ENCODE measurements at regions not wholly inside any gene's neighbourhood (a gene's known extent, or its start where the extent isn't known, plus 50 kb on each side); places are given as distances from the start of the nearest gene placed in this dataset.

DNA sequence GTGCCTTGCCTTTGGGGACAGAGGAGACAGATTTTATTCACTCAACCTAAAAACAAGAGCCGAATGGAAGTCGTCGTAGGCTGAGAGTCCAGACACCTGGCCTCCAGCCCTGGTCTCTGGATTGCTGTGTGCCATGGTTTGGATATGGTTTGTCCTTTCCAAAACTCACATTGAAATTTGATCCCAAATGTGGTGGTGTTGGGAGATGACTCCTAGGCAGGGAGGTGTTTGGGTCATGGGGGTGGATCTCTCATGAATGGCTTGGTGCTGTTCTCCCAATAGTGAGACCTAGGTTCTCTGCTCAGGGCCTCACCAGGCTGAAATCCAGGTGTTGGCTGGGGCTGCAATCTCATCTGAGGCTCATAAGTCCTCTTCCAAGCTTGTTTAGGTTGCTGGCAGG, 75.5 kb downstream of the FOXD2 start:
- no peak for DNase-seq
- peaks cover 0 to 7% (median 5%) of the 10 kb centered on the region in 4 donors for H3K4me1 ChIP-seq
- intact Hi-C loops (cut with DNase I): no loop called here

DNA sequence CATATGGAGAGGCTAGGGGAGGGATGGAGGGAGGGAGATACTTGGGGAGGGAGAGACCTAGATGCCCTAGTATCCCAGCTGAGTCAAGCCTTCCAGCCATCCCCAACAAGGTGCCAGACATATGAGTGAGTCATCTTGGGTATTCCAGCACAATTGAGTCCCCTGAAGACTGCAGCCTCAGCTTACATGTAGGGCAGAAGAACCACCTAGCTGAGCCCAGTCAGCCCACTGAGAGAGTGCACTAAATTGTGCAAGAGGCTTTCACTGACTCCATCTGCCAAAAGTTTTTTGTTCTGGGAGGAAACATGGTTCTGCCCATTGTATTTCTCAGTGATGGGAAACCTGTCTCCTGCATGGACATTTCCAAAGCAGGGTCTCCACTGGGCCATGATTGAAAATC, 76.4 kb downstream of the FOXD2 start:
- Histone ChIP-seq H3K4me3 (no peak overlapping the region), H3K36me3 (no peaks in the 10 kb centered on the region), H3K27me3 (peaks cover 0 to 36% (median 0%) of the 10 kb centered on the region in 3 donors), H3K9me3 (peaks cover 0 to 8% (median 1%) of the 10 kb centered on the region in 4 donors), H3K4me1 (no peaks in the 10 kb centered on the region), H3K27ac (no peak overlapping the region)
- intact Hi-C loops (cut with DNase I): no loop called here
- TF ChIP-seq POLR2A (IDR thresholded peaks at IDR 0.05) (no peak), POLR2AphosphoS5 (IDR thresholded peaks at IDR 0.05) (no peak), EP300 (IDR thresholded peaks at IDR 0.05) (no peak)
- TF ChIP-seq, protein P1, sequence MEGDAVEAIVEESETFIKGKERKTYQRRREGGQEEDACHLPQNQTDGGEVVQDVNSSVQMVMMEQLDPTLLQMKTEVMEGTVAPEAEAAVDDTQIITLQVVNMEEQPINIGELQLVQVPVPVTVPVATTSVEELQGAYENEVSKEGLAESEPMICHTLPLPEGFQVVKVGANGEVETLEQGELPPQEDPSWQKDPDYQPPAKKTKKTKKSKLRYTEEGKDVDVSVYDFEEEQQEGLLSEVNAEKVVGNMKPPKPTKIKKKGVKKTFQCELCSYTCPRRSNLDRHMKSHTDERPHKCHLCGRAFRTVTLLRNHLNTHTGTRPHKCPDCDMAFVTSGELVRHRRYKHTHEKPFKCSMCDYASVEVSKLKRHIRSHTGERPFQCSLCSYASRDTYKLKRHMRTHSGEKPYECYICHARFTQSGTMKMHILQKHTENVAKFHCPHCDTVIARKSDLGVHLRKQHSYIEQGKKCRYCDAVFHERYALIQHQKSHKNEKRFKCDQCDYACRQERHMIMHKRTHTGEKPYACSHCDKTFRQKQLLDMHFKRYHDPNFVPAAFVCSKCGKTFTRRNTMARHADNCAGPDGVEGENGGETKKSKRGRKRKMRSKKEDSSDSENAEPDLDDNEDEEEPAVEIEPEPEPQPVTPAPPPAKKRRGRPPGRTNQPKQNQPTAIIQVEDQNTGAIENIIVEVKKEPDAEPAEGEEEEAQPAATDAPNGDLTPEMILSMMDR (IDR thresholded peaks at IDR 0.05): no peak
- no peak for DNase-seq

More for the DNA sequence above, 75.5 kb downstream of the FOXD2 start:
- TF ChIP-seq POLR2AphosphoS5 (IDR thresholded peaks at IDR 0.05): no peak
- TF ChIP-seq EP300 (IDR thresholded peaks at IDR 0.05): no peak
- no peak for TF ChIP-seq POLR2A (IDR thresholded peaks at IDR 0.05)
- TF ChIP-seq, protein P1 (IDR thresholded peaks at IDR 0.05): no peak
- H3K27ac ChIP-seq: no peak overlapping the region
- no peaks in the 10 kb centered on the region for H3K36me3 ChIP-seq
- peaks cover 1 to 45% (median 2%) of the 10 kb centered on the region in 3 donors for H3K27me3 ChIP-seq
- no peak overlapping the region for H3K4me3 ChIP-seq
- H3K9me3 ChIP-seq: peaks cover 0 to 8% (median 1%) of the 10 kb centered on the region in 4 donors
- WGBS, 2 donors: 95% methylated on average over 3 of the region's 3 CpGs

DNA sequence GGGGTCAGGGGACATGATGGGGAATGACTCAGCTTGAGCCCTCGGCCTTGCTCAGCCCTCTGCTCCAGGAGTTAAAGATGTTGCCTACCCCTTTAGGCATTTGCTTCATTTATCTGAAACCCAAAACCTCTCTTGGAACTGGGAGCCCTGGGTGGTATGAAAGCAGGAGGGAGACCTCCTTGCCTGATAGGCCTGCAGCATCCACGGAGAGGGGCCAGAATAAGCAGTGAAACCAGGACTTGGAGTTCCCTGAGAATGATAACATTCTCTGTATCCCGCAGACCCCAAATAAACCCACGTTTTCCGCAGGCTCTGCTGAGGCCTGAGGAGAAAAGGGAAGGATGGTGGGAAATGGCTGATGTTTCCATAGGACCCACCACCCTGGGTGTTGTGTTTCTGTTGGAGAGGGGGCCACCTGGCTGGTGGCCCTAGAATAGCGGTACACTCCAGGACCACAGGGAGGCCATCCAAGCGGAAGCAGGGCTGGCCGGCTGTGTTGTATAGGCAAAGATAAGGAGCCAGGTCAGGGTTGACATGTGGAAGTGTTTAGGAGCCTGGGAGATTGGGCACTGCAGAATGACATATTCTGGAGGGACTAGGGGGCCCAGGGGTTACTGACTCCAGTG, 77.4 kb downstream of the FOXD2 start:
- no peak overlapping the region for H3K4me3 ChIP-seq
- peaks cover 0 to 8% (median 1%) of the 10 kb centered on the region in 4 donors for H3K9me3 ChIP-seq
- intact Hi-C loops (cut with DNase I): no loop called here
- DNase-seq: no peak
- no peak overlapping the region for H3K27ac ChIP-seq
- no peaks in the 10 kb centered on the region for H3K36me3 ChIP-seq
- TF ChIP-seq POLR2AphosphoS5 (IDR thresholded peaks at IDR 0.05): no peak
- TF ChIP-seq EP300 (IDR thresholded peaks at IDR 0.05): no peak
- TF ChIP-seq, protein P1 (IDR thresholded peaks at IDR 0.05): no peak
- TF ChIP-seq POLR2A (IDR thresholded peaks at IDR 0.05): no peak
- WGBS, 2 donors: 89 to 91% methylated on average over 8 of the region's 8 CpGs
- peaks cover 0 to 26% (median 0%) of the 10 kb centered on the region in 3 donors for H3K27me3 ChIP-seq
- no peaks in the 10 kb centered on the region for H3K4me1 ChIP-seq

DNA sequence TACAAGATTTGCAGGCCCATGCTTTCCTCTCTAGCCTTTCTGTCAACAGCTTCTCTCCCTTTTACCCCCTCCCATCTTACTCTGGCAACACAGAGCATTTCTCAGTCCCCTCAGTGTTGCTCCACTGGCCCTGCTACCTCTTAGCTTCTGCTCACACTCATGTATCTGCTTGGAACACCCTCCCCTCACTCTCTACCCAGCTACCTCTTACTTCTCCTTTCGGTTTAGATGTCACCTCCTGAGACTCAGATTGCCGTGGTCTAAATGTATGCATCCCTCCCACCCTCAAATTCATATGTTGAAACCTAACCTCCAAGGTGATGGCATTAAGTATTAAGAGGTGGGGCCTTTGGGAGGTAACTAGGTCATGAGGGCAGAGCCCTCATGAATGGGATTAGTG, 80.1 kb downstream of the FOXD2 start:
- Histone ChIP-seq H3K27me3 (peaks cover 0 to 13% (median 0%) of the 10 kb centered on the region in 3 donors), H3K4me1 (no peaks in the 10 kb centered on the region), H3K4me3 (no peak overlapping the region), H3K27ac (no peak overlapping the region), H3K36me3 (no peaks in the 10 kb centered on the region), H3K9me3 (peaks cover 0 to 8% (median 1%) of the 10 kb centered on the region in 4 donors)
- TF ChIP-seq EP300 (IDR thresholded peaks at IDR 0.05): no peak
- TF ChIP-seq POLR2AphosphoS5 (IDR thresholded peaks at IDR 0.05): no peak
- TF ChIP-seq, protein P1 (IDR thresholded peaks at IDR 0.05): no peak
- intact Hi-C loops (cut with DNase I): no loop called here
- WGBS, 2 donors: 56 to 93% methylated on average over 2 of the region's 2 CpGs
- no peak for DNase-seq

DNA sequence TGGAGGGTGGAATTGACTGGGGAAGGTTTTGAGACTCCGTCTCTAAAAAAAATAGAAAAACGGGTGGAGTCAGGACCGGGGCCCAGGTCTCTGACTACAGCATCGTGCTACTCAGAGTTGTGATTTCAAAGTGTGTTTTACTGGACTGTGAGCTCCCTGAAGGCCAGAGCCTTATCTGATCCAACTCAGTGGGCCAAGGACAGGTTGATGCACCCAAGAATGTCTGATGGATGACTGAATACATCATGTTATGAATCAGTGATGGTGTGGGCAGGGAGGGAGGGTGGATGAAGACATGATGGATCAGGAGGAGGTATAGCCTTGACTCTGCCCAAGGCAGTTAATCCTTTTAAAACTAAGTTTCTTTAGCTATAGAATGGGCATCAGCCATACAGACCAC, 81.6 kb downstream of the FOXD2 start:
- no peak overlapping the region for H3K27ac ChIP-seq
- WGBS, 2 donors: 92 to 93% methylated on average over 4 of the region's 4 CpGs

More for the DNA sequence above, 81.6 kb downstream of the FOXD2 start:
- TF ChIP-seq POLR2AphosphoS5 (IDR thresholded peaks at IDR 0.05) (no peak), EP300 (IDR thresholded peaks at IDR 0.05) (no peak), POLR2A (IDR thresholded peaks at IDR 0.05) (no peak)
- TF ChIP-seq, protein P1 (IDR thresholded peaks at IDR 0.05): no peak
- intact Hi-C loops (cut with DNase I): no loop called here
- Histone ChIP-seq H3K4me1 (no peaks in the 10 kb centered on the region), H3K36me3 (no peaks in the 10 kb centered on the region), H3K9me3 (peaks cover 0 to 2% (median under 1%) of the 10 kb centered on the region in 4 donors), H3K27me3 (peaks cover 0 to 11% (median 0%) of the 10 kb centered on the region in 3 donors), H3K4me3 (no peak overlapping the region)
- no peak for DNase-seq

All from sigmoid colon (tissue), 6 donors.